ENCODE measurements at regions not wholly inside any gene's neighbourhood (a gene's known extent, or its start where the extent isn't known, plus 50 kb on each side); places are given as distances from the start of the nearest gene placed in this dataset.

DNA sequence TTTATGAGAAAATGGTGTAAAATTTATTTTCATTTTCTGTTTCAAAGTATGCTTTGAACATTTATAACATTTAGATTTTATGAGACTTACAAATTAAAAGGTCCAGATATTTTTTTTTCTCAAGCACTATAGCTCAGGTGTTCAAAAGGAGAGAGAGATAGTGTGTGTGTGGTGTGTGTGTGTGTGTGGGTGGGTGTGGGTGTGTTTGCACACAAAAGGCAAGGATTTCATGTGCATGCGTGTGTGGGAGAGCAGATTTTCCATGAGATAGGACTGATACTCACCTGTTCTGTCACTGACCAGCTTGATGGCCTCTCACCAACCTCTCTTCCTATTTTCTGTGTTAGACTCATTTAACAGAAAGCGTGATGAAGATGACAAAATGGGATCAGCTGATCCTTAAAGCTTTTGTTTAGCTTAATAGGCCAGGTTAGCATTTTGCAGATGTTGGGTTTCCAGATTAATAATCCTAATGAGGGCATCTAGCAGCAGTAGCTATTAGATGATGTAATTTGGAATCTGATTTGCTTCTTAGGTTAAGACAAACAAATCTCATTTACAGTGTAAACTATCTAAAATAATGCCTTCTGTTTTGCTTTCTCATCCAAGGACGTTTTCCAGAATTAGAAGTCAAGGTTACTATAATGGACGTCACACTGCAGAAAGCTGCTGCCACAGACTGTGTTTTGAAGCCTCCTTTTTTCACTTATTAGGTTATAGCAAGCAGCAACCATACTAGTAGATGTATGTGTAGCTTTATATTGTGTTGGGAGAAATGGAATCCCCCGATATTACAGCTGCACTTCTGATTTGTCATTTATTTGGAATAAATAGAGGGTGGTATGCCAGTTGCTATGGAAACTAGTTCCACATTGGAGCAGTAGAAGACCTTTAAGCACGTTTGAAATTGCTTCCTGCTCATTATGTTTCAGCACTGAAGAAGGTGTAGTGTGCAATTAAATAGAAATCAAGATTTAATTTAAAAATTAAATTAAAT lies 355.6 kb downstream of the TAF11L14 start:
- no peak overlapping the region for H3K4me3 ChIP-seq (replicated peaks; ENCODE audit: insufficient read depth, low read length)
- H3K27ac ChIP-seq (replicated peaks): no peak overlapping the region
- TF ChIP-seq POLR2AphosphoS5 (IDR thresholded peaks at IDR 0.05; ENCODE audit: low read depth) (no peak), SPI1 (IDR thresholded peaks at IDR 0.05; ENCODE audit: borderline replicate concordance, low read depth) (no peak), REST (IDR thresholded peaks at IDR 0.05; ENCODE audit: insufficient replicate concordance, low read depth) (no peak), GABPA (IDR thresholded peaks at IDR 0.05; ENCODE audit: low read depth) (no peak), CTCF (IDR thresholded peaks at IDR 0.05; ENCODE audit: insufficient read depth, low read length) (no peak)
- DNase-seq (ENCODE audit: low read depth in 1 of 2, low spot score in 1 of 2): no peak
- H3K27me3 ChIP-seq (ENCODE audit: insufficient read depth, poor library complexity, severe bottlenecking): no peaks in the 10 kb centered on the region

DNA sequence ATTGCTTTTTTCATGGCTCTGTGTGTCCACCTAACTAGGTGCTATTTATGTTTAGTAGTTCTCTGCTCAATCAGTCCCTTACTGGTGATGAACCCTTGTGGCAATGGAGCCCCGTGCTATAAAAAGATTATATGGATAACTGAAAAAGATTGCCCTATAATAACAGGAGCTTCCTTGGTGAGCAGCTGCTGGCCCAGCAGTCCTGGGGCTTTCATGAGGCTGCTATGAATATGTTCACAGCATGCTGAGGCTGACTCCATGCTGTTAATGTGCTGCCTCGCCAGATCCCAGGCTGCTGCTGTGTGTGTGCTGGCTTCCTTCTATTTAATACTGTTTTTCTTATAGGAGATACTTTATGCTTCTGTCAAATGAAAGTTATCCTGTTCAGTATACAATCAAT lies 357.5 kb downstream of the TAF11L14 start:
- no peak for TF ChIP-seq GABPA (IDR thresholded peaks at IDR 0.05; ENCODE audit: low read depth)
- TF ChIP-seq SPI1 (IDR thresholded peaks at IDR 0.05; ENCODE audit: borderline replicate concordance, low read depth): no peak
- TF ChIP-seq REST (IDR thresholded peaks at IDR 0.05; ENCODE audit: insufficient replicate concordance, low read depth): no peak
- no peak for TF ChIP-seq CTCF (IDR thresholded peaks at IDR 0.05; ENCODE audit: insufficient read depth, low read length)
- no peak for TF ChIP-seq POLR2AphosphoS5 (IDR thresholded peaks at IDR 0.05; ENCODE audit: low read depth)
- H3K4me3 ChIP-seq (replicated peaks; ENCODE audit: insufficient read depth, low read length): no peak overlapping the region
- no peaks in the 10 kb centered on the region for H3K27me3 ChIP-seq (ENCODE audit: insufficient read depth, poor library complexity, severe bottlenecking)
- DNase-seq (ENCODE audit: low read depth in 1 of 2, low spot score in 1 of 2): no peak
- no peak overlapping the region for H3K27ac ChIP-seq (replicated peaks)

DNA sequence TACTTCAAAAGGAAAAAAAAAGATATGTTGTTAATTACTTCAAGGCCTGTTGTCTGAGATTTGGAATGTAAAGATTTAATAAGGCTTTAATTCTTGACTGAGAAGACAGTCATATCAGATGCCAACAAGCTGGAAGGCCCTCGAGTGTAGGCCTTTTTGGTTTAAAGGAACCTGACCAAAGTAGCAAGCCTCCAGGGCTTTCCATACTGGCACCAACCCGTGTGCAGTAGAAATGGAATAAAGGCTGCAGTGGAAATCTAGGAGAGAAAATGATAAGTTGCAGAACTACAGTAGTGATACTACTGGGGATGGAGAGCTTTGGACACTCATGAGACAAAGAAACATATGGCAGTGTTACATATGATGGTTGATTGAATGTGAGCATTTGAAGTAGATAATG lies 358.0 kb downstream of the TAF11L14 start:
- no peaks in the 10 kb centered on the region for H3K27me3 ChIP-seq (ENCODE audit: insufficient read depth, poor library complexity, severe bottlenecking)
- no peak for DNase-seq (ENCODE audit: low read depth in 1 of 2, low spot score in 1 of 2)
- H3K27ac ChIP-seq (replicated peaks): no peak overlapping the region
- TF ChIP-seq POLR2AphosphoS5 (IDR thresholded peaks at IDR 0.05; ENCODE audit: low read depth): no peak
- TF ChIP-seq GABPA (IDR thresholded peaks at IDR 0.05; ENCODE audit: low read depth): no peak
- no peak for TF ChIP-seq SPI1 (IDR thresholded peaks at IDR 0.05; ENCODE audit: borderline replicate concordance, low read depth)
- TF ChIP-seq REST (IDR thresholded peaks at IDR 0.05; ENCODE audit: insufficient replicate concordance, low read depth): no peak
- no peak for TF ChIP-seq CTCF (IDR thresholded peaks at IDR 0.05; ENCODE audit: insufficient read depth, low read length)
- H3K4me3 ChIP-seq (replicated peaks; ENCODE audit: insufficient read depth, low read length): no peak overlapping the region

All from HL-60 (cell line).